ENCODE measurements at regions not wholly inside any gene's neighbourhood (a gene's known extent, or its start where the extent isn't known, plus 50 kb on each side); places are given as distances from the start of the nearest gene placed in this dataset.

DNA sequence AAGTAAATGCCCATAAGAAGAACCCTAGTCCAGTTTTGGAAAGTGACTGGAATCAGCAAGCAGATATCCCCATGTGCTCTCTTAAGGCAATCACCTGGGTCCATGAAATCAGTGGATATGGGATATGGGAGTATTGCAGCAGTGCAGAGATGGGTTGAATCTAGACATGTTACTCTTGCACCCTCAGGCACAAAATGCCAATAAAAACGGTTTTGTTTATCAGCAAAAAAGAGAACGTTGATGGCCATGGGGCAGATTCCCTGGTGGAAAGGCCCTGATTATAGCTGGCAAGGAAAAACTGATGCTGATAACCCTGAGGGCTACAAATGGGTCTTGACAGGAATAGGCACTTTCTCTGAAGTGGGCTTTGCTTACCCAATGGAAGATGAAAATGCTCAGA, 380.2 kb upstream of the SEMA6D start:
- TF ChIP-seq, protein P1, sequence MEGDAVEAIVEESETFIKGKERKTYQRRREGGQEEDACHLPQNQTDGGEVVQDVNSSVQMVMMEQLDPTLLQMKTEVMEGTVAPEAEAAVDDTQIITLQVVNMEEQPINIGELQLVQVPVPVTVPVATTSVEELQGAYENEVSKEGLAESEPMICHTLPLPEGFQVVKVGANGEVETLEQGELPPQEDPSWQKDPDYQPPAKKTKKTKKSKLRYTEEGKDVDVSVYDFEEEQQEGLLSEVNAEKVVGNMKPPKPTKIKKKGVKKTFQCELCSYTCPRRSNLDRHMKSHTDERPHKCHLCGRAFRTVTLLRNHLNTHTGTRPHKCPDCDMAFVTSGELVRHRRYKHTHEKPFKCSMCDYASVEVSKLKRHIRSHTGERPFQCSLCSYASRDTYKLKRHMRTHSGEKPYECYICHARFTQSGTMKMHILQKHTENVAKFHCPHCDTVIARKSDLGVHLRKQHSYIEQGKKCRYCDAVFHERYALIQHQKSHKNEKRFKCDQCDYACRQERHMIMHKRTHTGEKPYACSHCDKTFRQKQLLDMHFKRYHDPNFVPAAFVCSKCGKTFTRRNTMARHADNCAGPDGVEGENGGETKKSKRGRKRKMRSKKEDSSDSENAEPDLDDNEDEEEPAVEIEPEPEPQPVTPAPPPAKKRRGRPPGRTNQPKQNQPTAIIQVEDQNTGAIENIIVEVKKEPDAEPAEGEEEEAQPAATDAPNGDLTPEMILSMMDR (conservative IDR thresholded peaks at IDR 0.05 in 1 of 2, IDR thresholded peaks at IDR 0.05 in 1 of 2; ENCODE audit: extremely low read depth in 1 of 2, insufficient read depth in 1 of 2, low read depth in 1 of 2, low read length in 2 of 2): no peak
- TF ChIP-seq EZH2 (IDR thresholded peaks at IDR 0.05; ENCODE audit: borderline replicate concordance, low read length): no peak
